GM21576 (cell line): ENCODE measurements at regions not wholly inside any gene's neighbourhood (a gene's known extent, or its start where the extent isn't known, plus 50 kb on each side); places are given as distances from the start of the nearest gene placed in this dataset.
A peak's percentile ranks its signal among the peaks of the same experiment; 100 is the strongest.
"Not testable (repeated sequence)": the region's sequence is repeated elsewhere in the genome, so short reads cannot be mapped to it uniquely, and the experiment has no call there.

Experiments used
- ATAC-seq: cut with Tn5 transposase; IDR thresholded peaks from one replicate; pipeline ENCODE4 v1.9.1; 2021; ENCODE audit warnings: mild to moderate bottlenecking, moderate library complexity; ENCODE audit not compliant: unreplicated experiment

DNA sequence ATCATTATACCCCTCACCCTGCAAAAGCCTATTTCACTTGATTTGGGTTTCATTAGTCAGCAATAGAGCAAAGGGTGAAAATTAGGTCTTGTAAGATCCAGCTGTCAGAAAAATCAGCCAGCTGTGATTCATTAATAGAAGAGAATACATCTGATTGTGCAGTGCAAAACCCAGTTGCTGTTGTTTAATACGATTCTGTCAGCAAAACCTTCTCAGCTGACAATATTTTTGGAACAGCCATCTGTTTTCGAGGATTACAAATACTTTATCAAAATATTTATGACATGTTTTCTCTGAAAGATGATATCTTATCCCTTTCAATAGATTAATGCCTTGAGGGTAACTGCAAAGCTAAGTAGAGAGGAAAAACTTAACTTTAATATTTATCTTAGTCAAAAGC is 1354.0 kb upstream of the RAG2 start:
- ATAC-seq: no peak

GRCh38 chr11:37948258-37948657 is 1350.2 kb upstream of the RAG2 start:
- no peak for ATAC-seq

GRCh38 chr11:37947821-37948220 is 1349.8 kb upstream of the RAG2 start:
- ATAC-seq: no peak

- peak; percentile 75 for ATAC-seq
Measured at GRCh38 chr11:37946155-37946766, 1348.2 kb upstream of the RAG2 start.

- ATAC-seq: no peak
Measured at GRCh38 chr11:37942081-37942480, 1344.0 kb upstream of the RAG2 start.

DNA sequence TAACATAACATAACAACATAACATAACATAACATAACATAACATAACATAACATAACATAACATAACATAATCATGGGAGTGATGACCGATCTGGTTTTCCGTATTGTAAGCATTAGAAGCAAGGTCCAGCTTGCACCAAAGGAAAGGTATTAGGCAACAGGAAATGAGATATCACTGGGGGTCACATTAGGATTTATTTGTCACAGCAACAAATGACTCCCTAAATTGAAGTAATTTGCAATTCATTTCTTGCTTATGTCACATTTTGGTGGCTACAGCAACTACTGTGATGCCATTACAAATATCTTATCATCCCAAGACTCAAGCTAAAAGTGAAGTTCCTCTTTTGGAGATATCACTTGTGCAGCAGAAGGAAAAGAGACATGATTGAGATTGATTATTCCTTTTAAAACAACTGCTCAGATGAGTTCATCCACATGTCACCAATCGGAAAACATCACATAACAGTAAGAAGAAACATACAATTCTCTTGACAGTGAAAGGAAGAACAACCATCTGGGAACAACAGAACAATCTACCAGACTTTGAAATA is 1331.1 kb upstream of the RAG2 start:
- no peak for ATAC-seq

- ATAC-seq: no peak
Measured at GRCh38 chr11:37926772-37927171, 1328.7 kb upstream of the RAG2 start.

DNA sequence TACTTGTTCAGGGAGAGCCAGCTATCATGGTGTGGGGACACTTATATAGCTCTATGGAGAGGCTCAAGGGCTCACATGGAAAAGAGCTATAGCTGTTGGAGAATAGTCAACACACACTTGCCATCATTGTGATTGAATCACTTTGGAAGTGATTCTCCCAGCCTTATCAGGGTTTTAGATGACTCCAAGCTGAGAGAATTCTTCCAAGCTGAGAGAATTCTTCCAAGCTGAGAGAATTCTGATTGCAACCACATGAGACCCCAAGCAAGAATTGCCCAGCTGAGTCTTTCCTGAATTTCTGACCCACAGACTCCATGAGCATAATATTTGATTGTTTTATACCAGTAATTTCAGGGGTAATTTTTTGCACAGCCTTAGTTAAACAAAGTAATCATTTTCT is 1318.3 kb upstream of the RAG2 start:
- no peak for ATAC-seq

DNA sequence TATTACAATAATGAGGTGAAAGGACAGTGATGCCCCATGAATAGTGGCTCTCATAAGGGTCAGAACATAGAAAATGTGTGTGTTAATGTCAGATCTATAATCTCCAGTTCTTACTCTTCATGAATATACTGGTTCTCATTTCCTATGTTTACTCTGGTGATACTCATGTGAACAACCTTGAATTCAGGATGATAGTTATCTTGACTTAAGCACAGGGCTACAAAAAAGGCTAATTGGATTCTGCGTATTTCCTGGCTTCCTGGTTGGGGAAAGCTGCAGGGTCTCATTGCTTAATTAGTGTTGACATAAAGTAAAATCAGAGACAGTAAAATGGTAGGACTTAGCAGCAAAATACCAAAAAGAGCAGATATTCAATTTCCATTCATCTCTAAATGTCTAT is 1316.8 kb upstream of the RAG2 start:
- no peak for ATAC-seq

- no peak for ATAC-seq
Measured at GRCh38 chr11:37908219-37908548, 1310.1 kb upstream of the RAG2 start.

GRCh38 chr11:37907436-37908218 is 1309.6 kb upstream of the RAG2 start:
- ATAC-seq: no peak

DNA sequence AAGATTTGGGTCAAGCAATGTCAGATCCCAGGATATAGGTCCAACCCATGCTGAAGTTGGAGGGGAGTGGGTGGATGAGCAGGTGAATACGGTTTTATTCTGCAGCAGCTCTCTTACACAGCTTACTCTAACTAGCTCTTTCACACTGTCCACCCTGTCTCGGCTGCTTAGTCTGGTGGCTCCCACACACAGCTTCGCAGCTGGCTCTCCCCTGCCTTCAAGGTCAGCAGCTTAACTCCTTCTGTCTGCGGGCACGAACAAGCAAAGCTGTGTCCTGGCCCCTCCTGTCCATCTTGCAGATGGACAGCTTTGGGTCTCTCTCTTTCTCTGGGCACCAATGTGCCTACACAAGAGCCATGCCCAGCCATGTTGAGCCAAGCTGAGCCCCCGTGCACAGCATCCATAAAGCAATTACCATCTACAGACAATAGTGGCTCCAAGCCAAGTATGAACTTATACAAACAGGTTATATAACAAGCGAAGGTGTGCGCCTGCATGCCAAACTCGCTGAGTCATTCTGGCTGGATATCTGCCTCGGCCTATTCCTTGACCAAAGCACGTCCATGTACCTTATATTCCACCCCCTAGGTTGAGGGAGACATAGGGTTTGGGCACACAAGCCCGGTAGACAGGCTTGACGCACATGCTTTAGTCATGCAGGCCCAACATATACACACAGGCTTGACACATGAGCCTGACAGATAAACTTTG is 1307.8 kb upstream of the RAG2 start:
- ATAC-seq: no peak

DNA sequence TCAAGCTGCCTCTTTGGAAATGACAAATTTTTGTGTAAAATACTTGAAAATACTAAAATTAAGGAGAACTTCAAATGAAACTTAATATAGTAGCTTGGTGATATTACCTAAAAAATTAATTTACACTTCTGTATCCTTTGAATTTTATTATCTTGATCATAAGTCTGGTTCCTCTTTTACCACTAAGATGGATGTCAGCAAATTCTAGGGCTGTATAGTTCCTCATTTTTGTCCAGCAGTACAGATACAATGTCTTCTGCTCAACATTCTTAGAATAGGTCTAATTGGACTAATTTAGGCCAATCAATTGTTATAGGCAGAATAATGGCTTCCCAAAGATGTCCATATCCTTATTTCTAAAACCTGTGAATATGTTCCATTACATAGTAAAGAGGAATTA is 1298.0 kb upstream of the RAG2 start:
- no peak for ATAC-seq

DNA sequence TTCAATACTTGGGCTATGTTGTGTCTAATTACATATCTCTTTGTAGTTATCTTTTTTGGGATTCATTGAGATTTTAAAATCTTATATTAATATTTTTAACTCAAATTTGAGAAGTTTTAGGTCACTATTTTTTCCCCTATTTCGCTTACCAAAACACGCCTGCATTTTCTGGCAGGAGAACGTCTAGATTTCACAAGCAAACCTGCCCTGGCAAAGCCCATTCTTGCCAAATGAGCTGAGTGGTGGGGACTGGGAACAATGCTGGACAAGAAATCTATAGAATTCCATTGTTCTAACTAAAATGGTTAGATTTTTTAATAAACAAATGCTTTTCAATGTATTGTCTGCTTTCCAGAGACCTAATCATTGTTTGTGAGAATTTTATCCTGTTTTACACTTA is 1283.7 kb upstream of the RAG2 start:
- no peak for ATAC-seq

DNA sequence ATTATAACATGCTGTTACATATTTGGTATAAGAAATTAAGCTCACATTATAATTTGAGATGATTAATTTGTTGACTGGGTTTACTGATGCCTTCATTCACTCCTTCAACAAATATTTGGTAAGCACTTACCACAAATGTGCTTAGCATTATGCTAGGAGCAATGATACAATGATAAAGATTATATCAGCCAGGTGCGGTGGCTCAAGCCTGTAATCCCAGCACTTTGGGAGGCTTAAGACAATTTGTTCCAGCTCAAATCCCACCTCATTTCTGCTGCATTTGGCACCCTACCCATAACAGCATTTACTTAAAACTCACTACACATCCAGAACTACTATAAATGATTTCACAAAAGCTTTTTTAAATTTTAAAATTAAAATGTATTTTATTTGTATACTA is 1263.6 kb upstream of the RAG2 start:
- no peak for ATAC-seq

GRCh38 chr11:37858806-37859537 is 1260.9 kb upstream of the RAG2 start:
- ATAC-seq: not testable (repeated sequence)

GRCh38 chr11:37858398-37858797 is 1260.4 kb upstream of the RAG2 start:
- ATAC-seq: no peak

- ATAC-seq: no peak
Measured at GRCh38 chr11:37857726-37858125, 1259.7 kb upstream of the RAG2 start.

DNA sequence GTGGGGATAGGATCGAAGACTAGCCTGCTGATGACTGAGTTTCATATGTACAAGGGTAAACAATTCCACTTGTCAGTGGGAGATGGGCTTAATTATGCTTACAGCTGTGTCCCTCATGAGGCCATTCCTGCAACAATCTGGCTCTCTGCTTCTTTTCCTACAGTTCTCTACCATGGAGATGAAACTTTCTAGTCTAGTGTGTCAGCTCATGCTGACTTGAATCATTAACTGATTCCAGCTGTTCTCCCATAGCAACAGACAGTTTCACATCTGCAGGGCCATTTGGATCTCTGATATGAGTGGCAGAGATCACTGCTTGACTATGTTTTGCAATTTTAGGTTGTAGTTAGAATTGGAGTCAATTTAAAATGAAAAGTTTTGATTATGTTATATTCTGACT is 1251.7 kb upstream of the RAG2 start:
- ATAC-seq: no peak

DNA sequence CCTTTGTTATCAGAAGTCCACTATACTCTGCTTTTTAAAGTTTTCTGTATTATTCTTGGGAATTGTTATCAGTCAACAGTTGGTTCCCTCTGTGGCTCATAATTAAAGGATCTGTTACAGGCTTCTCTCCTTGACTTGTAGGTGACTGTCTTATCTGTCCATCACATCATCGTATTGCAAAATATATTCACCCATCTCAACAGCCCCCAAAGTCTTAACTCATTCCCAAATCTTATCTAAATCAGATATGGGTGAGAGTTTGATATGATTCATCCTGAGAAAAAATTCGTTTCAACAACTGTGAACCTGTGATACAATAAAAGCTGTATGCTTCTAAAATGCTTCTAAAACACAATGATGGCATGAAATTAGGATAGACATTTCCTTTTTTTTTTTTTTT is 1245.6 kb upstream of the RAG2 start:
- ATAC-seq: no peak

- ATAC-seq: no peak
Measured at GRCh38 chr11:37841016-37841415, 1243.0 kb upstream of the RAG2 start.
